ENCODE measurements at regions not wholly inside any gene's neighbourhood (a gene's known extent, or its start where the extent isn't known, plus 50 kb on each side); places are given as distances from the start of the nearest gene placed in this dataset.
A peak's percentile ranks its signal among the peaks of the same experiment; 100 is the strongest.
"Not testable (repeated sequence)": the region's sequence is repeated elsewhere in the genome, so short reads cannot be mapped to it uniquely, and the experiment has no call there.

GRCh38 chr5:123701511-123702200, 189.7 kb downstream of the CSNK1G3 start:
- no peak for DNase-seq (ENCODE audit: low read depth in 2 of 2, low spot score in 1 of 2)

GRCh38 chr5:123700624-123701287, 188.8 kb downstream of the CSNK1G3 start:
- no peak for DNase-seq (ENCODE audit: low read depth in 2 of 2, low spot score in 1 of 2)

GRCh38 chr5:123699571-123699970, 187.6 kb downstream of the CSNK1G3 start:
- DNase-seq (ENCODE audit: low read depth in 2 of 2, low spot score in 1 of 2): no peak

GRCh38 chr5:123698937-123699336, 187.0 kb downstream of the CSNK1G3 start:
- not testable (repeated sequence) for DNase-seq (ENCODE audit: low read depth in 2 of 2, low spot score in 1 of 2)

GRCh38 chr5:123696921-123697341, 185.0 kb downstream of the CSNK1G3 start:
- no peak for DNase-seq (ENCODE audit: low read depth in 2 of 2, low spot score in 1 of 2)

GRCh38 chr5:123690821-123691220, 178.8 kb downstream of the CSNK1G3 start:
- no peak for DNase-seq (ENCODE audit: low read depth in 2 of 2, low spot score in 1 of 2)

GRCh38 chr5:123681061-123681460, 169.1 kb downstream of the CSNK1G3 start:
- no peak for DNase-seq (ENCODE audit: low read depth in 2 of 2, low spot score in 1 of 2)

- no peak for DNase-seq (ENCODE audit: low read depth in 2 of 2, low spot score in 1 of 2)
Observed at GRCh38 chr5:123673107-123673506, 161.1 kb downstream of the CSNK1G3 start.

GRCh38 chr5:123671711-123672456, 159.9 kb downstream of the CSNK1G3 start:
- DNase-seq (ENCODE audit: low read depth in 2 of 2, low spot score in 1 of 2): no peak

GRCh38 chr5:123671042-123671441, 159.1 kb downstream of the CSNK1G3 start:
- peak in 1 of 2 donors; percentile 0 for DNase-seq (ENCODE audit: low read depth in 2 of 2, low spot score in 1 of 2)
